Prostate gland (tissue), 2 donors: ENCODE measurements at regions not wholly inside any gene's neighbourhood (a gene's known extent, or its start where the extent isn't known, plus 50 kb on each side); places are given as distances from the start of the nearest gene placed in this dataset.
"Not testable (repeated sequence)": the region's sequence is repeated elsewhere in the genome, so short reads cannot be mapped to it uniquely, and the experiment has no call there.

Source experiments
- POLR2A ChIP-seq: fragments of 450-650 bp; IDR thresholded peaks from one replicate; pipeline ENCODE4 v1.6.1; 2016; ENCODE audit warnings: antibody characterized with exemption, mild to moderate bottlenecking
- POLR2AphosphoS5 ChIP-seq: sonication (generic); formaldehyde crosslinking; IDR thresholded peaks from one replicate; pipeline ENCODE4 v1.6.1; 2017; ENCODE audit warnings: antibody characterized with exemption
- TF ChIP-seq, protein P1 (sequence below), 4 experiments: fragments of 200-600 bp in 2 of 4; fragments of 450-650 bp in 2 of 4; sonication (generic) in 2 of 4; IDR thresholded peaks; 1 replicate in 3 of 4; 2 replicates in 1 of 4; pipeline ENCODE4 v1.5.1; 2016 to 2019; ENCODE audit warnings: antibody characterized with exemption in 4 of 4, mild to moderate bottlenecking in 2 of 4, moderate library complexity in 2 of 4

DNA sequence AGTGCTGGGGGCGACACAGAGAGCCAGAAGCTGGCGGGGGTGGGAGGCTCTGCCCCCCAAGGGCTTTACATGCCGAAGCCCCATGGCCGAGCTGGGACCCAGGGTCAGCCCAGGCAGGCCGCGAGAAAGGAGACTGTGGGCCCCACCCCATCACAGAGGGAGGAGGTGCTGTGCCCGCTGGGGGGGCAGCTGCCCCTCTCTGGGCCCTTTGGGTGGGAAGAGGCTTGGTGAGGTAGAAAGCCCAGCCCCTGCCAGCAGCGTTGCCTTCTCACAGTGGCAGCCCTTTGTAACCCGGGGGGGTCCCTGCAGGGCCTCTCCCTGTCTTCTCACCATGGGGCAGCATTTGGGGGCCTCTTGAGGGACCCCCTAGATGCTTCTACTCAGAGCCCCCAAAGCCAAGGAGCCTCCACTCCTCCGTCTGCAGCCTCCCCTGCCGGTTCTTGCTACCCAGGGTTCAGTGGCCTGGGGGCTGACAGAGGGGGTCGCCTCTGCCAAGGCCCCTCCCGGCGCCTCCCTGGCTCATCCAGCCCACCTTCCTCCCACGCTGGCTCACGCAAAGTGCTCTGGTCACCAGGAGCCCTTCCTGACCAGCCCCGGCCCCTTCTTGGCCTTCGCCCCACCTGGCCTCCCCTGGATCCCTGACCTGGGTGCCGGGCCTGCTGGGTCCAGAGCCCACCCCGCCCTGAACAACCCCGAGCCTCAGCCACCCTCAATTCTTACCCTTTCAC is 2967.9 kb downstream of the RPIA start:
- not testable (repeated sequence) for TF ChIP-seq POLR2AphosphoS5, POLR2A
- TF ChIP-seq, protein P1, sequence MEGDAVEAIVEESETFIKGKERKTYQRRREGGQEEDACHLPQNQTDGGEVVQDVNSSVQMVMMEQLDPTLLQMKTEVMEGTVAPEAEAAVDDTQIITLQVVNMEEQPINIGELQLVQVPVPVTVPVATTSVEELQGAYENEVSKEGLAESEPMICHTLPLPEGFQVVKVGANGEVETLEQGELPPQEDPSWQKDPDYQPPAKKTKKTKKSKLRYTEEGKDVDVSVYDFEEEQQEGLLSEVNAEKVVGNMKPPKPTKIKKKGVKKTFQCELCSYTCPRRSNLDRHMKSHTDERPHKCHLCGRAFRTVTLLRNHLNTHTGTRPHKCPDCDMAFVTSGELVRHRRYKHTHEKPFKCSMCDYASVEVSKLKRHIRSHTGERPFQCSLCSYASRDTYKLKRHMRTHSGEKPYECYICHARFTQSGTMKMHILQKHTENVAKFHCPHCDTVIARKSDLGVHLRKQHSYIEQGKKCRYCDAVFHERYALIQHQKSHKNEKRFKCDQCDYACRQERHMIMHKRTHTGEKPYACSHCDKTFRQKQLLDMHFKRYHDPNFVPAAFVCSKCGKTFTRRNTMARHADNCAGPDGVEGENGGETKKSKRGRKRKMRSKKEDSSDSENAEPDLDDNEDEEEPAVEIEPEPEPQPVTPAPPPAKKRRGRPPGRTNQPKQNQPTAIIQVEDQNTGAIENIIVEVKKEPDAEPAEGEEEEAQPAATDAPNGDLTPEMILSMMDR (IDR thresholded peaks at IDR 0.05) = not testable (repeated sequence)
